ENCODE measurements at regions not wholly inside any gene's neighbourhood (a gene's known extent, or its start where the extent isn't known, plus 50 kb on each side); places are given as distances from the start of the nearest gene placed in this dataset.

GRCh38 chr12:85603556-85603955 lies 232.7 kb downstream of the RASSF9 start:
- POLR2A ChIA-PET (ENCODE audit: partially characterized antibody) = no interaction called here
- no peak overlapping the region for H2AFZ ChIP-seq (ENCODE audit: low read length)
- no peak overlapping the region for H3K18ac ChIP-seq (ENCODE audit: extremely low read depth, low read length)
- 93% methylated on average over 2 of the region's 2 CpGs; no CpG with 5 or more reads in 1 of the 2 experiments for WGBS, 2 experiments (ENCODE audit: extremely low coverage in 1 of 2, insufficient coverage in 1 of 2, insufficient read length in 1 of 2, insufficient replicate concordance in 2 of 2, low coverage in 1 of 2, low lambda C conversion rate in 2 of 2, missing lambda C conversion rate in 1 of 2)
- no peak overlapping the region for H2BK15ac ChIP-seq (ENCODE audit: low read length)
- no peaks in the 10 kb centered on the region for H3K9me3 ChIP-seq (ENCODE audit: insufficient read depth in 2 of 2, low read depth in 1 of 2, low read length in 1 of 2)
- H3K23ac ChIP-seq (ENCODE audit: insufficient read length) = no peak overlapping the region
- H2BK20ac ChIP-seq (ENCODE audit: low read length) = no peak overlapping the region
- no peaks in the 10 kb centered on the region; the same call in 1 of the 2 replicates for H3K23me2 ChIP-seq (ENCODE audit: low read depth, low read length)
- no peak overlapping the region for H3K4me2 ChIP-seq (ENCODE audit: insufficient read depth in 1 of 2, low read depth in 2 of 2, low read length in 2 of 2)
- H4K91ac ChIP-seq (replicated peaks; ENCODE audit: insufficient read length, low read length) = no peak overlapping the region
- H2AK5ac ChIP-seq (ENCODE audit: low read depth, low read length) = no peak overlapping the region
- no peaks in the 10 kb centered on the region for H3K4me1 ChIP-seq (replicated peaks in 1 of 4; ENCODE audit: control insufficient read depth in 3 of 4, insufficient read depth in 4 of 4, low read length in 3 of 4)
- H3K4me3 ChIP-seq (ENCODE audit: extremely low read depth in 1 of 4, insufficient read depth in 2 of 4, low read depth in 3 of 4, low read length in 4 of 4) = no peak overlapping the region
- DNase-seq (ENCODE audit: low read depth in 1 of 2, low spot score in 2 of 2) (no peak), FAIRE-seq (no peak)
- no peak overlapping the region for H3K14ac ChIP-seq (ENCODE audit: insufficient read length)
- no peak overlapping the region for H3K56ac ChIP-seq (replicated peaks; ENCODE audit: insufficient read length, low read depth, low read length)
- no peaks in the 10 kb centered on the region for H3K36me3 ChIP-seq (ENCODE audit: control insufficient read depth in 2 of 4, insufficient read depth in 4 of 4, low read length in 3 of 4)
- no peak overlapping the region for H3K4ac ChIP-seq (replicated peaks; ENCODE audit: insufficient read length, low read depth, low read length)
- no peak overlapping the region for H2BK120ac ChIP-seq (replicated peaks; ENCODE audit: low read depth, low read length)
- no peak overlapping the region for H4K8ac ChIP-seq (ENCODE audit: extremely low read depth, insufficient read depth, low read length)
- CTCF ChIA-PET (ENCODE audit: partially characterized antibody) = interaction anchor here (1.9 kb wide), 1 partner anchor 263 kb away, joined by 11 read pairs; no protein-coding TSS in a partner anchor
- H3K9ac ChIP-seq (replicated peaks in 1 of 4; ENCODE audit: extremely low read depth in 1 of 4, low read depth in 3 of 4, low read length in 3 of 4) = no peak overlapping the region
- H4K20me1 ChIP-seq (replicated peaks in 1 of 2; ENCODE audit: control insufficient read depth in 1 of 2, insufficient read depth in 2 of 2, low read length in 2 of 2) = no peaks in the 10 kb centered on the region
- H3K27me3 ChIP-seq (replicated peaks in 1 of 4; ENCODE audit: control insufficient read depth in 3 of 4, extremely low read depth in 1 of 4, insufficient read depth in 3 of 4, low read length in 3 of 4) = no peaks in the 10 kb centered on the region
- H4K5ac ChIP-seq (ENCODE audit: insufficient read length, low read depth, low read length) = no peak overlapping the region
- H2BK12ac ChIP-seq (ENCODE audit: low read depth, low read length) = no peak overlapping the region
- H3K79me2 ChIP-seq (ENCODE audit: control insufficient read depth in 1 of 2, insufficient read depth in 2 of 2, low read length in 2 of 2) = no peaks in the 10 kb centered on the region
- H2BK5ac ChIP-seq (ENCODE audit: low read depth, low read length) = no peak overlapping the region
- H3K27ac ChIP-seq (ENCODE audit: low read depth, low read length) = no peak overlapping the region
- no peaks in the 10 kb centered on the region for H3K79me1 ChIP-seq (ENCODE audit: low read depth, low read length)
- TF ChIP-seq ZNF274 (IDR thresholded peaks at IDR 0.05; ENCODE audit: borderline replicate concordance, extremely low read depth, low read length) (no peak), BACH1 (IDR thresholded peaks at IDR 0.05; ENCODE audit: low read length) (no peak), SIN3A (conservative IDR thresholded peaks at IDR 0.05 in 1 of 2, IDR thresholded peaks at IDR 0.05 in 1 of 2; ENCODE audit: low read depth in 1 of 2, low read length in 2 of 2) (no peak), NANOG (IDR thresholded peaks at IDR 0.05; ENCODE audit: insufficient read depth, low read depth, low read length, poor library complexity, severe bottlenecking) (no peak), TEAD4 (IDR thresholded peaks at IDR 0.05; ENCODE audit: low read depth, low read length) (no peak), CREB1 (IDR thresholded peaks at IDR 0.05) (no peak), EP300 (IDR thresholded peaks at IDR 0.05; ENCODE audit: borderline replicate concordance in 1 of 2, low read depth in 2 of 2, low read length in 2 of 2) (no peak), EZH2 (IDR thresholded peaks at IDR 0.05; ENCODE audit: low read depth, low read length, severe bottlenecking) (no peak)
